GM21390 (cell line): ENCODE measurements at regions not wholly inside any gene's neighbourhood (a gene's known extent, or its start where the extent isn't known, plus 50 kb on each side); places are given as distances from the start of the nearest gene placed in this dataset.
"Not testable (repeated sequence)": the region's sequence is repeated elsewhere in the genome, so short reads cannot be mapped to it uniquely, and the experiment has no call there.

Experiments used
- ATAC-seq: cut with Tn5 transposase; IDR thresholded peaks from one replicate; pipeline ENCODE4 v1.9.1; 2021; ENCODE audit not compliant: unreplicated experiment

- ATAC-seq = not testable (repeated sequence)
These were observed 131.9 kb downstream of the CWH43 start for GRCh38 chr4:49117951-49118350.

- peak; percentile 50 for ATAC-seq
These were observed 132.5 kb downstream of the CWH43 start for GRCh38 chr4:49118379-49119212.

GRCh38 chr4:49119345-49119744 is 133.3 kb downstream of the CWH43 start:
- peak; percentile 6 for ATAC-seq

- not testable (repeated sequence) for ATAC-seq
These were observed 134.1 kb downstream of the CWH43 start for GRCh38 chr4:49120042-49120779.

GRCh38 chr4:49120804-49121203 is 134.7 kb downstream of the CWH43 start:
- peak; percentile 35 for ATAC-seq

GRCh38 chr4:49126443-49126842 is 140.4 kb downstream of the CWH43 start:
- ATAC-seq = not testable (repeated sequence)

GRCh38 chr4:49126858-49127257 is 140.8 kb downstream of the CWH43 start:
- ATAC-seq = not testable (repeated sequence)

- not testable (repeated sequence) for ATAC-seq
These were observed 143.3 kb downstream of the CWH43 start for GRCh38 chr4:49129385-49129784.

- ATAC-seq = not testable (repeated sequence)
These were observed 143.8 kb downstream of the CWH43 start for GRCh38 chr4:49129870-49130269.

GRCh38 chr4:49130724-49131123 is 144.6 kb downstream of the CWH43 start:
- ATAC-seq = not testable (repeated sequence)

- ATAC-seq = peak; percentile 53
These were observed 151.0 kb downstream of the CWH43 start for GRCh38 chr4:49137043-49137442.

- ATAC-seq = not testable (repeated sequence)
These were observed 151.9 kb downstream of the CWH43 start for GRCh38 chr4:49137961-49138360.

- ATAC-seq = not testable (repeated sequence)
These were observed 152.7 kb downstream of the CWH43 start for GRCh38 chr4:49138818-49139217.

- peak; percentile 48 for ATAC-seq
These were observed 153.4 kb downstream of the CWH43 start for GRCh38 chr4:49139513-49139912.

GRCh38 chr4:49140351-49140750 is 154.3 kb downstream of the CWH43 start:
- not testable (repeated sequence) for ATAC-seq

GRCh38 chr4:49141955-49142354 is 155.9 kb downstream of the CWH43 start:
- not testable (repeated sequence) for ATAC-seq

- peak; percentile 46 for ATAC-seq
These were observed 161.1 kb downstream of the CWH43 start for GRCh38 chr4:49147143-49147542.

- ATAC-seq = not testable (repeated sequence)
These were observed 161.5 kb downstream of the CWH43 start for GRCh38 chr4:49147596-49147995.

GRCh38 chr4:49149006-49149975 is 163.2 kb downstream of the CWH43 start:
- peak; percentile 76 for ATAC-seq

GRCh38 chr4:49150351-49151083 is 164.4 kb downstream of the CWH43 start:
- not testable (repeated sequence) for ATAC-seq
